ENCODE measurements at regions not wholly inside any gene's neighbourhood (a gene's known extent, or its start where the extent isn't known, plus 50 kb on each side); places are given as distances from the start of the nearest gene placed in this dataset.

DNA sequence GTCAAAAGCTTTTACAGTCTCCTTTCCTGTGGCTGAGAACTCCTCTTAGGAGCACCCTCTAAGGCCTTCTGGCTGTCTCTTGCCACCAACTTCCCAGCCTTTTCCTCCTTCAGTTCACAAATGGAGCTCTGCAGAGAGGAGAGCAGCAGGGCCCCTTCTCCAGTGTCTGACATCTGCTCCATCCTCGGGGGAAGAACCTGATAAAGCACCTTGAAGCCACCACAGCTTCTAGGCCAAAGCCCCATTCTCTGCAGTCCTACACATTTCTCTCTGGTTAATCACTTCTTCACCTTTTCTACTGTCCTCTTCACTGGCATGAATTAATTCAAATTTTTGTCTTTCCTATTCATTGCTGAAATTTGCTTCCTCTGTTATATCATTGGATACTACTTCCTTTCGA lies 378.1 kb upstream of the POU3F1 start:
- TF ChIP-seq, protein P1, sequence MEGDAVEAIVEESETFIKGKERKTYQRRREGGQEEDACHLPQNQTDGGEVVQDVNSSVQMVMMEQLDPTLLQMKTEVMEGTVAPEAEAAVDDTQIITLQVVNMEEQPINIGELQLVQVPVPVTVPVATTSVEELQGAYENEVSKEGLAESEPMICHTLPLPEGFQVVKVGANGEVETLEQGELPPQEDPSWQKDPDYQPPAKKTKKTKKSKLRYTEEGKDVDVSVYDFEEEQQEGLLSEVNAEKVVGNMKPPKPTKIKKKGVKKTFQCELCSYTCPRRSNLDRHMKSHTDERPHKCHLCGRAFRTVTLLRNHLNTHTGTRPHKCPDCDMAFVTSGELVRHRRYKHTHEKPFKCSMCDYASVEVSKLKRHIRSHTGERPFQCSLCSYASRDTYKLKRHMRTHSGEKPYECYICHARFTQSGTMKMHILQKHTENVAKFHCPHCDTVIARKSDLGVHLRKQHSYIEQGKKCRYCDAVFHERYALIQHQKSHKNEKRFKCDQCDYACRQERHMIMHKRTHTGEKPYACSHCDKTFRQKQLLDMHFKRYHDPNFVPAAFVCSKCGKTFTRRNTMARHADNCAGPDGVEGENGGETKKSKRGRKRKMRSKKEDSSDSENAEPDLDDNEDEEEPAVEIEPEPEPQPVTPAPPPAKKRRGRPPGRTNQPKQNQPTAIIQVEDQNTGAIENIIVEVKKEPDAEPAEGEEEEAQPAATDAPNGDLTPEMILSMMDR (IDR thresholded peaks at IDR 0.05), result no peak
- no peak for TF ChIP-seq POLR2A (IDR thresholded peaks at IDR 0.05)

Data from adrenal gland (tissue), 5 donors.